Sigmoid colon (tissue), 6 donors: ENCODE measurements at regions not wholly inside any gene's neighbourhood (a gene's known extent, or its start where the extent isn't known, plus 50 kb on each side); places are given as distances from the start of the nearest gene placed in this dataset.

ENCODE experiments used
- DNase-seq: peaks from one replicate; pipeline ENCODE4 v3.0.0-alpha.2; 2019
- H3K27ac ChIP-seq, 4 donors: fragments of 200-600 bp; sonication (generic); one replicate each; pipeline ENCODE4 v1.5.1; 2016 to 2019; ENCODE audit warnings: mild to moderate bottlenecking in 1 of 4
- H3K27me3 ChIP-seq, 3 donors: fragments of 200-600 bp; sonication (generic); one replicate each; pipeline ENCODE4 v1.5.1; 2019; ENCODE audit warnings: mild to moderate bottlenecking in 1 of 3
- H3K36me3 ChIP-seq, 4 donors: fragments of 200-600 bp; sonication (generic); one replicate each; pipeline ENCODE4 v1.5.1; 2016 to 2019
- H3K4me1 ChIP-seq, 4 donors: fragments of 200-600 bp; sonication (generic); one replicate each; pipeline ENCODE4 v1.5.1; 2017 to 2019
- H3K4me3 ChIP-seq, 4 donors: fragments of 200-600 bp; sonication (generic); one replicate each; pipeline ENCODE4 v1.5.1; 2017 to 2019; ENCODE audit warnings: mild to moderate bottlenecking in 2 of 4, moderate library complexity in 1 of 4
- H3K9me3 ChIP-seq, 4 donors: fragments of 200-600 bp in 3 of 4; sonication (generic) in 3 of 4; one replicate each; pipeline versions ENCODE4 v1.5.1 to v1.6.1; 2013 to 2019
- EP300 ChIP-seq, 4 donors: sonication (generic); formaldehyde crosslinking; IDR thresholded peaks; one replicate each; pipeline ENCODE4 v1.6.1; 2017; ENCODE audit warnings: antibody characterized with exemption in 4 of 4
- POLR2A ChIP-seq, 2 donors: fragments of 450-650 bp; IDR thresholded peaks; one replicate each; pipeline ENCODE4 v1.6.1; 2016; ENCODE audit warnings: antibody characterized with exemption in 2 of 2, mild to moderate bottlenecking in 2 of 2, moderate library complexity in 2 of 2
- POLR2AphosphoS5 ChIP-seq, 4 donors: sonication (generic); formaldehyde crosslinking; IDR thresholded peaks; one replicate each; pipeline ENCODE4 v1.6.1; 2017; ENCODE audit warnings: antibody characterized with exemption in 4 of 4
- WGBS, 2 donors: extraction: QIAGEN DNeasy Blood & Tissue Kit; methylation state at CpG; one replicate each; pipeline ENCODE4 v1.1.7; 2013; 5-methylcytosine and 5-hydroxymethylcytosine counted together
- intact Hi-C: fragments of 100-400 bp; cut with DNase I; formaldehyde crosslinking; loops from one replicate; pipeline ENCODE4 v1.15.1; 2023
- TF ChIP-seq, protein P1 (sequence below), 4 experiments: fragments of 450-650 bp in 3 of 4; fragments of 200-600 bp in 1 of 4; IDR thresholded peaks; one replicate each; pipeline ENCODE4 v1.5.1; 2016 to 2019; ENCODE audit warnings: antibody characterized with exemption in 4 of 4, mild to moderate bottlenecking in 3 of 4, moderate library complexity in 2 of 4
- donor health status: healthy with polysubstance abuse.
- donor health status: healthy.

DNA sequence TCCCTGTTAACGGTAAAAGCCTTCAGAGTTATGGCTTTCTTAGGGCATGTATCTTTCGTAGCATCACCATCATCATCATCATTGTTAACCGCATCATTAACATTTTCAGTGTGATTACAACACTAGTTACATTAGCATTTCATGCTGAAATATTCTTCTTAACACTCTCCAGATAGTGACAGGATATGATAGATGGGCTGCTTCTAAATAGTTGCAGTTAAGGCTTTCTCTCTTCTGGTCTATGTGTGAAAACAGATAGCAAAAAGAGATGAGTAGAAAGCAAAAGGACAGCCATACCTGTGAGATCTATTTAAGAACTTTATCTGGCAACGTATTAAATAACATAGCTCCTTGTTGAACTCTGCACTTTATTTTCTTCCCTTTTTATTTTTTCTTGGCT lies 1069.8 kb downstream of the ADGRL3 start:
- DNase-seq: no peak
- no peaks in the 10 kb centered on the region for H3K27me3 ChIP-seq
- no peaks in the 10 kb centered on the region for H3K9me3 ChIP-seq
- H3K4me3 ChIP-seq: no peak overlapping the region
- intact Hi-C loops: no loop called here
- TF ChIP-seq POLR2A (IDR thresholded peaks at IDR 0.05) (no peak), POLR2AphosphoS5 (IDR thresholded peaks at IDR 0.05) (no peak), EP300 (IDR thresholded peaks at IDR 0.05) (no peak)
- TF ChIP-seq, protein P1, sequence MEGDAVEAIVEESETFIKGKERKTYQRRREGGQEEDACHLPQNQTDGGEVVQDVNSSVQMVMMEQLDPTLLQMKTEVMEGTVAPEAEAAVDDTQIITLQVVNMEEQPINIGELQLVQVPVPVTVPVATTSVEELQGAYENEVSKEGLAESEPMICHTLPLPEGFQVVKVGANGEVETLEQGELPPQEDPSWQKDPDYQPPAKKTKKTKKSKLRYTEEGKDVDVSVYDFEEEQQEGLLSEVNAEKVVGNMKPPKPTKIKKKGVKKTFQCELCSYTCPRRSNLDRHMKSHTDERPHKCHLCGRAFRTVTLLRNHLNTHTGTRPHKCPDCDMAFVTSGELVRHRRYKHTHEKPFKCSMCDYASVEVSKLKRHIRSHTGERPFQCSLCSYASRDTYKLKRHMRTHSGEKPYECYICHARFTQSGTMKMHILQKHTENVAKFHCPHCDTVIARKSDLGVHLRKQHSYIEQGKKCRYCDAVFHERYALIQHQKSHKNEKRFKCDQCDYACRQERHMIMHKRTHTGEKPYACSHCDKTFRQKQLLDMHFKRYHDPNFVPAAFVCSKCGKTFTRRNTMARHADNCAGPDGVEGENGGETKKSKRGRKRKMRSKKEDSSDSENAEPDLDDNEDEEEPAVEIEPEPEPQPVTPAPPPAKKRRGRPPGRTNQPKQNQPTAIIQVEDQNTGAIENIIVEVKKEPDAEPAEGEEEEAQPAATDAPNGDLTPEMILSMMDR (IDR thresholded peaks at IDR 0.05): no peak
- H3K36me3 ChIP-seq: no peaks in the 10 kb centered on the region
- WGBS, 2 donors: 86 to 95% methylated on average over 4 of the region's 4 CpGs
- no peak overlapping the region for H3K27ac ChIP-seq
- H3K4me1 ChIP-seq: no peaks in the 10 kb centered on the region

GRCh38 chr4:62263454-62263853 lies 1063.3 kb downstream of the ADGRL3 start:
- DNase-seq: no peak
- Histone ChIP-seq H3K9me3 (no peaks in the 10 kb centered on the region), H3K27me3 (no peaks in the 10 kb centered on the region), H3K4me3 (no peak overlapping the region), H3K36me3 (no peaks in the 10 kb centered on the region), H3K27ac (no peak overlapping the region), H3K4me1 (no peaks in the 10 kb centered on the region)
- intact Hi-C loops: no loop called here
- TF ChIP-seq EP300 (IDR thresholded peaks at IDR 0.05) (no peak), POLR2A (IDR thresholded peaks at IDR 0.05) (no peak), POLR2AphosphoS5 (IDR thresholded peaks at IDR 0.05) (no peak)
- TF ChIP-seq, protein P1 (IDR thresholded peaks at IDR 0.05): no peak

- TF ChIP-seq, protein P1 (IDR thresholded peaks at IDR 0.05): no peak
- TF ChIP-seq POLR2AphosphoS5 (IDR thresholded peaks at IDR 0.05) (no peak), POLR2A (IDR thresholded peaks at IDR 0.05) (no peak), EP300 (IDR thresholded peaks at IDR 0.05) (no peak)
- no peaks in the 10 kb centered on the region for H3K27me3 ChIP-seq
- no peak overlapping the region for H3K27ac ChIP-seq
- DNase-seq: no peak
- intact Hi-C loops: no loop called here
- no peak overlapping the region for H3K4me3 ChIP-seq
- 51 to 74% methylated on average over 1 of the region's 1 CpG for WGBS, 2 donors
- no peaks in the 10 kb centered on the region for H3K36me3 ChIP-seq
- no peaks in the 10 kb centered on the region for H3K4me1 ChIP-seq
- H3K9me3 ChIP-seq: no peaks in the 10 kb centered on the region
Observed at GRCh38 chr4:62262676-62263075, 1062.5 kb downstream of the ADGRL3 start.

- 58 to 81% methylated on average over 3 of the region's 3 CpGs for whole genome bisulfite sequencing, 2 donors
- no peak for DNase-seq
Observed at GRCh38 chr4:62260254-62260653, 1060.1 kb downstream of the ADGRL3 start.

GRCh38 chr4:62256479-62256878 lies 1056.4 kb downstream of the ADGRL3 start:
- Histone ChIP-seq H3K4me3 (no peak overlapping the region), H3K36me3 (no peaks in the 10 kb centered on the region), H3K27ac (no peak overlapping the region), H3K27me3 (no peaks in the 10 kb centered on the region), H3K4me1 (no peaks in the 10 kb centered on the region), H3K9me3 (no peaks in the 10 kb centered on the region)
- DNase-seq: no peak
- intact Hi-C loops: no loop called here
- no peak for TF ChIP-seq POLR2A (IDR thresholded peaks at IDR 0.05)
- no peak for TF ChIP-seq EP300 (IDR thresholded peaks at IDR 0.05)
- TF ChIP-seq, protein P1 (IDR thresholded peaks at IDR 0.05): no peak
- no peak for TF ChIP-seq POLR2AphosphoS5 (IDR thresholded peaks at IDR 0.05)

More at GRCh38 chr4:62260254-62260653, 1060.1 kb downstream of the ADGRL3 start:
- Histone ChIP-seq H3K27me3 (no peaks in the 10 kb centered on the region), H3K27ac (no peak overlapping the region), H3K4me3 (no peak overlapping the region), H3K9me3 (no peaks in the 10 kb centered on the region), H3K36me3 (no peaks in the 10 kb centered on the region), H3K4me1 (no peaks in the 10 kb centered on the region)
- intact Hi-C loops: no loop called here
- TF ChIP-seq POLR2A (IDR thresholded peaks at IDR 0.05) (no peak), EP300 (IDR thresholded peaks at IDR 0.05) (no peak), POLR2AphosphoS5 (IDR thresholded peaks at IDR 0.05) (no peak)
- TF ChIP-seq, protein P1 (IDR thresholded peaks at IDR 0.05): no peak
